H9 (cell line): ENCODE measurements at regions not wholly inside any gene's neighbourhood (a gene's known extent, or its start where the extent isn't known, plus 50 kb on each side); places are given as distances from the start of the nearest gene placed in this dataset.

Experiments
- DNase-seq: peaks from one replicate; pipeline ENCODE4 v3.0.0-alpha.2; 2017
- H2AFZ ChIP-seq: one replicate; pipeline ENCODE4 v1.6.1; 2013; ENCODE audit warnings: mild to moderate bottlenecking, low read length, control low read depth, moderate library complexity
- H2AK5ac ChIP-seq: 2 replicates; pipeline ENCODE4 v1.6.1; 2013; ENCODE audit warnings: low read length, control low read depth, mixed read lengths; ENCODE audit not compliant: insufficient read length
- H2BK120ac ChIP-seq: one replicate; pipeline ENCODE4 v1.6.1; 2013; ENCODE audit warnings: low read depth, mild to moderate bottlenecking, low read length, control low read depth, inconsistent platforms; ENCODE audit not compliant: poor library complexity, severe bottlenecking
- H2BK12ac ChIP-seq: 2 replicates; pipeline ENCODE4 v1.6.1; 2013; ENCODE audit warnings: low read length, control low read depth, mixed read lengths, low read depth; ENCODE audit not compliant: insufficient read length
- H2BK15ac ChIP-seq: 2 replicates; pipeline ENCODE4 v1.6.1; 2013; ENCODE audit warnings: low read depth, low read length, control low read depth
- H2BK20ac ChIP-seq: one replicate; pipeline ENCODE4 v1.6.1; 2013; ENCODE audit warnings: low read depth, mild to moderate bottlenecking, low read length, control low read depth, inconsistent platforms; ENCODE audit not compliant: poor library complexity, severe bottlenecking
- H2BK5ac ChIP-seq: 2 replicates; pipeline ENCODE4 v1.6.1; 2013; ENCODE audit warnings: low read length, control low read depth, mixed read lengths; ENCODE audit not compliant: insufficient read length
- H3K14ac ChIP-seq: 2 replicates; pipeline ENCODE4 v1.6.1; 2013; ENCODE audit warnings: low read length, control low read depth; ENCODE audit not compliant: insufficient read depth
- H3K18ac ChIP-seq: 2 replicates; pipeline ENCODE4 v1.6.1; 2013; ENCODE audit warnings: low read depth, mild to moderate bottlenecking, mixed read lengths, low read length, control low read depth; ENCODE audit not compliant: insufficient read length
- H3K23ac ChIP-seq: 2 replicates; pipeline ENCODE4 v1.6.1; 2013; ENCODE audit warnings: low read length, control low read depth, mixed read lengths, low read depth; ENCODE audit not compliant: insufficient read length
- H3K23me2 ChIP-seq: 2 replicates; pipeline ENCODE4 v1.6.1; 2013; ENCODE audit warnings: low read depth, mild to moderate bottlenecking, mixed read lengths, low read length, control low read depth; ENCODE audit not compliant: insufficient read length, poor library complexity, severe bottlenecking
- H3K27ac ChIP-seq: 2 replicates; pipeline ENCODE4 v1.5.1; 2013; ENCODE audit warnings: low read length, control low read depth, mixed read lengths, low read depth; ENCODE audit not compliant: insufficient read length
- H3K27me3 ChIP-seq: 2 replicates; pipeline ENCODE4 v1.6.1; 2013; ENCODE audit warnings: low read length, control low read depth, inconsistent platforms; ENCODE audit not compliant: insufficient read depth
- H3K4ac ChIP-seq: 2 replicates; pipeline ENCODE4 v1.6.1; 2013; ENCODE audit warnings: low read depth, mild to moderate bottlenecking, control low read depth, inconsistent platforms, low read length, moderate library complexity
- H3K4me1 ChIP-seq: 2 replicates; pipeline ENCODE4 v1.6.1; 2013; ENCODE audit warnings: low read length, control low read depth, inconsistent platforms; ENCODE audit not compliant: insufficient read depth
- H3K4me2 ChIP-seq: 2 replicates; pipeline ENCODE4 v1.6.1; 2013; ENCODE audit warnings: low read length, control low read depth, mixed read lengths; ENCODE audit not compliant: insufficient read length, insufficient read depth
- H3K56ac ChIP-seq: 2 replicates; pipeline ENCODE4 v1.6.1; 2013; ENCODE audit warnings: low read depth, mild to moderate bottlenecking, mixed read lengths, low read length, control low read depth; ENCODE audit not compliant: insufficient read length
- H3K79me1 ChIP-seq: 2 replicates; pipeline ENCODE4 v1.6.1; 2013; ENCODE audit warnings: low read depth, mild to moderate bottlenecking, moderate library complexity, low read length, control low read depth, inconsistent platforms; ENCODE audit not compliant: insufficient read depth, poor library complexity, severe bottlenecking
- H3K79me2 ChIP-seq: 2 replicates; pipeline ENCODE4 v1.6.1; 2013; ENCODE audit warnings: low read length, control low read depth, inconsistent platforms; ENCODE audit not compliant: insufficient read depth
- H3K9ac ChIP-seq: 2 replicates; pipeline ENCODE4 v1.6.1; 2013; ENCODE audit warnings: low read length, control low read depth, mixed read lengths; ENCODE audit not compliant: insufficient read length; ENCODE audit errors: extremely low read depth
- H3K9me3 ChIP-seq: one replicate; pipeline ENCODE4 v1.6.1; 2013; ENCODE audit warnings: low read depth, low read length, inconsistent platforms; ENCODE audit not compliant: control insufficient read depth
- H3T11ph ChIP-seq: one replicate; pipeline ENCODE4 v1.6.1; 2013; ENCODE audit warnings: mild to moderate bottlenecking, low read length, control low read depth, inconsistent platforms
- H4K20me1 ChIP-seq: one replicate; pipeline ENCODE4 v1.6.1; 2013; ENCODE audit not compliant: control insufficient read depth, insufficient read length, insufficient read depth
- H4K5ac ChIP-seq: 2 replicates; pipeline ENCODE4 v1.6.1; 2013; ENCODE audit warnings: low read depth, mild to moderate bottlenecking, mixed read lengths, low read length, control low read depth; ENCODE audit not compliant: insufficient read length
- H4K8ac ChIP-seq: replicated peaks from 2 replicates; pipeline ENCODE4 v1.6.1; 2013; ENCODE audit warnings: low read length, control low read depth, mixed read lengths, low read depth; ENCODE audit not compliant: insufficient read length
- H4K91ac ChIP-seq: 2 replicates; pipeline ENCODE4 v1.6.1; 2013; ENCODE audit warnings: low read depth, mild to moderate bottlenecking, moderate library complexity, mixed read lengths, low read length, control low read depth; ENCODE audit not compliant: insufficient read length
- H3K27ac Mint-ChIP-seq, 3 experiments: 2 replicates in 2 of 3; 3 replicates in 1 of 3; pipeline ENCODE4 v1.8.0; 2020 to 2021; ENCODE audit warnings: mixed read lengths in 3 of 3, mild to moderate bottlenecking in 1 of 3, moderate library complexity in 1 of 3
- H3K27me3 Mint-ChIP-seq: 2 replicates; pipeline ENCODE4 v1.8.0; 2021; ENCODE audit warnings: low read depth, mild to moderate bottlenecking, moderate library complexity, mixed read lengths
- H3K36me3 Mint-ChIP-seq, 3 experiments: 2 replicates in 2 of 3; 3 replicates in 1 of 3; pipeline ENCODE4 v1.8.0; 2020 to 2021; ENCODE audit warnings: low read depth in 3 of 3, mixed read lengths in 3 of 3; ENCODE audit not compliant: insufficient read depth in 1 of 3
- H3K4me1 Mint-ChIP-seq, 2 experiments: 2 replicates each; pipeline ENCODE4 v1.8.0; 2020; ENCODE audit warnings: mixed read lengths in 2 of 2
- H3K4me3 Mint-ChIP-seq, 2 experiments: 2 replicates in 1 of 2; 3 replicates in 1 of 2; pipeline ENCODE4 v1.8.0; 2020 to 2021; ENCODE audit warnings: mild to moderate bottlenecking in 2 of 2, mixed read lengths in 2 of 2, moderate library complexity in 1 of 2
- H3K9me3 Mint-ChIP-seq, 2 experiments: 2 replicates in 1 of 2; 3 replicates in 1 of 2; pipeline ENCODE4 v1.8.0; 2020; ENCODE audit warnings: mild to moderate bottlenecking in 2 of 2, mixed read lengths in 2 of 2, moderate library complexity in 1 of 2
- CTCF ChIP-seq: fragments of 200-600 bp; sonication (generic); conservative IDR thresholded peaks from 3 replicates; pipeline ENCODE4 v1.8.0; 2021; ENCODE audit warnings: antibody characterized with exemption, mild to moderate bottlenecking
- WGBS: extraction: QIAGEN DNeasy Blood & Tissue Kit; methylation state at CpG from one replicate; pipeline ENCODE4 v1.1.7; 2013; ENCODE audit warnings: missing lambda C conversion rate, low lambda C conversion rate, mixed read lengths; ENCODE audit not compliant: insufficient read length; ENCODE audit errors: extremely low coverage; 5-methylcytosine and 5-hydroxymethylcytosine counted together

GRCh38 chr16:5557448-5557847, 459.9 kb upstream of the EEF2KMT start:
- Histone ChIP-seq H3K23me2 (no peaks in the 10 kb centered on the region), H3K4me2 (no peak overlapping the region), H2BK5ac (no peak overlapping the region), H3K9me3 (no peaks in the 10 kb centered on the region), H3K27me3 (no peaks in the 10 kb centered on the region), H2BK12ac (no peak overlapping the region), H3K9ac (no peak overlapping the region), H3K56ac (no peak overlapping the region), H3T11ph (no peak overlapping the region), H3K79me1 (no peaks in the 10 kb centered on the region), H3K27ac (no peak overlapping the region), H3K18ac (no peak overlapping the region), H2AK5ac (no peak overlapping the region), H4K20me1 (no peaks in the 10 kb centered on the region), H2AFZ (no peak overlapping the region), H4K91ac (no peak overlapping the region), H4K5ac (no peak overlapping the region), H4K8ac (no peak overlapping the region), H3K4ac (no peak overlapping the region), H3K79me2 (no peaks in the 10 kb centered on the region), H3K4me1 (no peaks in the 10 kb centered on the region), H3K14ac (no peak overlapping the region), H2BK20ac (no peak overlapping the region), H2BK120ac (no peak overlapping the region), H2BK15ac (no peak overlapping the region), H3K23ac (no peak overlapping the region)
- peaks cover 0 to 2% of the 10 kb centered on the region in 2 experiments; a peak in 1 of 4 replicates for H3K4me1 Mint-ChIP-seq
- DNase-seq = no peak
- no peaks in the 10 kb centered on the region; a peak in 1 of 7 replicates for H3K36me3 Mint-ChIP-seq
- no peak overlapping the region for H3K4me3 Mint-ChIP-seq
- H3K27me3 Mint-ChIP-seq = no peaks in the 10 kb centered on the region; the same call in 1 of the 2 replicates
- no peak for TF ChIP-seq CTCF
- H3K27ac Mint-ChIP-seq = no peak overlapping the region
- 0 out of 5 replicates have a peak, but pooled peaks cover 0 to 3% of the 10 kb centered on the region in 2 experiments for H3K9me3 Mint-ChIP-seq
- WGBS = no CpG with 5 or more reads among the region's 3 CpGs
